Psoas muscle (tissue), 7 donors: ENCODE measurements at regions not wholly inside any gene's neighbourhood (a gene's known extent, or its start where the extent isn't known, plus 50 kb on each side); places are given as distances from the start of the nearest gene placed in this dataset.

Experiments used
- ATAC-seq, 4 donors: fragments of 200-7000 bp; cut with Tn5 transposase; one replicate each; pipeline ENCODE4 v1.9.1; 2020; ENCODE audit warnings: moderate library complexity in 3 of 4, mild to moderate bottlenecking in 2 of 4
- DNase-seq, 2 donors: peaks; one replicate each; pipeline ENCODE4 v3.0.0-alpha.2; 2020
- H3K27ac ChIP-seq: fragments of 200-600 bp; one replicate; pipeline ENCODE4 v1.8.0; 2022
- H3K27me3 ChIP-seq, 3 donors: fragments of 200-600 bp in 1 of 3; one replicate each; pipeline versions ENCODE4 v1.6.1 to v1.8.0; 2013 to 2022; ENCODE audit warnings: low read length in 2 of 3, mild to moderate bottlenecking in 2 of 3, moderate library complexity in 1 of 3; ENCODE audit not compliant: insufficient read depth in 3 of 3
- H3K36me3 ChIP-seq, 2 donors: fragments of 200-600 bp in 1 of 2; one replicate each; pipeline versions ENCODE4 v1.6.1 to v1.8.0; 2013 to 2022; ENCODE audit warnings: low read depth in 1 of 2, mild to moderate bottlenecking in 1 of 2, moderate library complexity in 1 of 2; ENCODE audit not compliant: insufficient read depth in 1 of 2
- H3K4me1 ChIP-seq: fragments of 200-600 bp; one replicate; pipeline ENCODE4 v1.8.0; 2022
- H3K4me3 ChIP-seq: fragments of 200-600 bp; one replicate; pipeline ENCODE4 v1.8.0; 2022; ENCODE audit warnings: mild to moderate bottlenecking
- H3K9me3 ChIP-seq: fragments of 200-600 bp; one replicate; pipeline ENCODE4 v1.8.0; 2022
- CTCF ChIP-seq: fragments of 200-600 bp; IDR thresholded peaks from one replicate; pipeline ENCODE4 v1.8.0; 2022; ENCODE audit warnings: antibody characterized with exemption
- WGBS, 3 donors: extraction: QIAGEN DNeasy Blood & Tissue Kit; methylation state at CpG; one replicate each; pipeline versions ENCODE4 v1.1.6 to v1.1.7; 2013; 5-methylcytosine and 5-hydroxymethylcytosine counted together
- intact Hi-C, 2 donors: fragments of 100-400 bp; cut with DNase I; formaldehyde crosslinking; loops; one replicate each; pipeline versions ENCODE4 v1.11.0 to v1.14.2; 2022
- donor health status: healthy with polysubstance abuse.
- donor health status: DM: no; HTN: no; CAD: no; lungs with moderate emphysema.
- donor health status: Bipolar disorder and iron deficiency.
- donor health status: healthy.
- donor health status: DM: yes; HTN: yes; CAD: no.
- donor health status: DM: no; HTN: no; CAD: no.
- donor health status: DM: yes; HTN: yes; CAD: no.

- H3K9me3 ChIP-seq = peaks cover 7% of the 10 kb centered on the region
- H3K27me3 ChIP-seq = no peaks in the 10 kb centered on the region
- intact Hi-C loops = no loop called here
- no peaks in the 10 kb centered on the region for H3K36me3 ChIP-seq
- no peak for TF ChIP-seq CTCF
- no peak for DNase-seq
- H3K4me3 ChIP-seq = no peak overlapping the region
- no peak for ATAC-seq
- no peak overlapping the region for H3K27ac ChIP-seq
- H3K4me1 ChIP-seq = no peaks in the 10 kb centered on the region
- WGBS, 3 donors = 79 to 97% (median 82%) methylated on average over 1 of the region's 1 CpG
Observed at GRCh38 chr2:33665039-33665438, 65.9 kb upstream of the FAM98A start.

- no peak for TF ChIP-seq CTCF
- intact Hi-C loops = no loop called here
- H3K27ac ChIP-seq = no peak overlapping the region
- no peak overlapping the region for H3K4me3 ChIP-seq
- no peak for DNase-seq
- ATAC-seq = no peak
- WGBS, 3 donors = 79 to 86% (median 79%) methylated on average over 10 of the region's 10 CpGs
- H3K36me3 ChIP-seq = no peaks in the 10 kb centered on the region
- H3K4me1 ChIP-seq = no peaks in the 10 kb centered on the region
- peaks cover 7% of the 10 kb centered on the region for H3K9me3 ChIP-seq
- H3K27me3 ChIP-seq = no peaks in the 10 kb centered on the region
Observed at GRCh38 chr2:33660416-33661123, 61.5 kb upstream of the FAM98A start.

- 75 to 76% (median 75%) methylated on average over 5 of the region's 5 CpGs for WGBS, 3 donors
- intact Hi-C loops = no loop called here
- no peak overlapping the region for H3K27ac ChIP-seq
- no peaks in the 10 kb centered on the region for H3K4me1 ChIP-seq
- ATAC-seq (no peak), DNase-seq (no peak)
- no peaks in the 10 kb centered on the region for H3K9me3 ChIP-seq
- H3K27me3 ChIP-seq = no peaks in the 10 kb centered on the region
- H3K36me3 ChIP-seq = no peaks in the 10 kb centered on the region
- TF ChIP-seq CTCF = no peak
- H3K4me3 ChIP-seq = no peak overlapping the region
Observed at GRCh38 chr2:33655626-33656320, 56.7 kb upstream of the FAM98A start.

GRCh38 chr2:33652830-33653229 is 53.7 kb upstream of the FAM98A start:
- ATAC-seq = no peak
- no peaks in the 10 kb centered on the region for H3K36me3 ChIP-seq
- no peaks in the 10 kb centered on the region for H3K4me1 ChIP-seq
- H3K4me3 ChIP-seq = no peak overlapping the region
- TF ChIP-seq CTCF = no peak
- no peaks in the 10 kb centered on the region for H3K27me3 ChIP-seq
- no peak overlapping the region for H3K27ac ChIP-seq
- intact Hi-C loops = no loop called here
- no peak for DNase-seq
- WGBS, 3 donors = 47 to 69% (median 63%) methylated on average over 1 of the region's 1 CpG
- no peaks in the 10 kb centered on the region for H3K9me3 ChIP-seq
